GM12878 (cell line): ENCODE measurements at regions not wholly inside any gene's neighbourhood (a gene's known extent, or its start where the extent isn't known, plus 50 kb on each side); places are given as distances from the start of the nearest gene placed in this dataset.

ENCODE experiments used
- ATAC-seq: fragments of 200-7000 bp; cut with Tn5 transposase; 3 replicates; pipeline ENCODE4 v1.9.1; 2020; ENCODE audit warnings: mild to moderate bottlenecking, moderate library complexity
- BruUV-seq: library from RNA; stranded (reverse); fragments of 400-500 nt; replicated peaks from 2 replicates; lab custom pipeline; 2021; lab: Mats Ljungman, UMichigan
- CTCF ChIA-PET: fragments of 300-600 bp; sonication (Branson Sonifier 250); formaldehyde crosslinking; extraction: SDS; loops from one replicate; lab custom pipeline; 2021; ENCODE audit warnings: inconsistent platforms; lab: Yijun Ruan, JAX
- POLR2A ChIA-PET: fragments of 350-600 bp; formaldehyde crosslinking; extraction: SDS; loops from one replicate; lab custom pipeline; 2021; ENCODE audit warnings: inconsistent platforms; lab: Charles Lee
- RAD21 ChIA-PET: fragments of 300-600 bp; sonication (Branson Sonifier 250); formaldehyde crosslinking; loops from one replicate; lab custom pipeline; 2023; ENCODE audit warnings: antibody characterized with exemption; ENCODE audit not compliant: unreplicated experiment; lab: Charles Lee
- SMC1A ChIA-PET: fragments of 300-600 bp; sonication (Branson Sonifier 250); formaldehyde crosslinking; loops from one replicate; lab custom pipeline; 2023; ENCODE audit not compliant: unreplicated experiment, uncharacterized antibody; lab: Charles Lee
- DNase-seq: peaks from one replicate; pipeline ENCODE4 v3.0.0-alpha.2; 2011; ENCODE audit warnings: low read depth, low spot score
- FAIRE-seq: peaks from 3 replicates; lab custom pipeline; 2011; peaks lifted over from hg19 to GRCh38; lab: Jason Lieb, UNC
- H2AFZ ChIP-seq: 2 replicates; pipeline ENCODE4 v1.6.0; 2011; ENCODE audit warnings: low read depth, low read length, control low read depth; ENCODE audit not compliant: control insufficient read depth
- H3K27ac ChIP-seq: 2 replicates; pipeline ENCODE4 v1.5.1; 2011; ENCODE audit warnings: control low read depth; ENCODE audit not compliant: control insufficient read depth, insufficient read depth
- H3K27me3 ChIP-seq, 2 experiments: replicated peaks in 1 of 2; 2 replicates each; pipeline versions ENCODE4 v1.6.0 to v1.6.1; 2011; ENCODE audit warnings: low read length in 1 of 2; ENCODE audit not compliant: control insufficient read depth in 2 of 2, insufficient read depth in 2 of 2
- H3K36me3 ChIP-seq, 2 experiments: 2 replicates each; pipeline ENCODE4 v1.5.1; 2011; ENCODE audit warnings: low read length in 1 of 2; ENCODE audit not compliant: control insufficient read depth in 2 of 2, insufficient read depth in 2 of 2
- H3K4me1 ChIP-seq: 2 replicates; pipeline ENCODE4 v1.6.1; 2011; ENCODE audit warnings: mild to moderate bottlenecking, low read length, moderate library complexity, mixed read lengths; ENCODE audit not compliant: control insufficient read depth, insufficient read depth
- H3K4me2 ChIP-seq: 2 replicates; pipeline ENCODE4 v1.6.0; 2011; ENCODE audit warnings: control low read depth; ENCODE audit not compliant: control insufficient read depth, insufficient read depth
- H3K4me3 ChIP-seq: fragments of 200-600 bp; sonication (generic); 2 replicates; pipeline ENCODE4 v1.5.1; 2016
- H3K79me2 ChIP-seq: 2 replicates; pipeline ENCODE4 v1.6.0; 2011; ENCODE audit warnings: low read length; ENCODE audit not compliant: control insufficient read depth, insufficient read depth
- H3K9ac ChIP-seq: 2 replicates; pipeline ENCODE4 v1.8.0; 2011; ENCODE audit warnings: low read length, control low read depth, mixed read lengths; ENCODE audit not compliant: control insufficient read depth, insufficient read depth
- H3K9me3 ChIP-seq: replicated peaks from 3 replicates; pipeline ENCODE4 v1.5.1; 2011; ENCODE audit warnings: mild to moderate bottlenecking, low read length; ENCODE audit not compliant: control insufficient read depth, insufficient read depth
- H4K20me1 ChIP-seq: 2 replicates; pipeline ENCODE4 v1.6.0; 2011; ENCODE audit not compliant: control insufficient read depth, insufficient read depth
- ATF7 ChIP-seq: fragments of 450-650 bp; IDR thresholded peaks from 2 replicates; pipeline ENCODE4 v1.6.1; 2016; ENCODE audit warnings: low read depth, mild to moderate bottlenecking
- HDGF ChIP-seq: fragments of 450-650 bp; IDR thresholded peaks from 2 replicates; pipeline ENCODE4 v1.6.1; 2016; ENCODE audit warnings: antibody characterized with exemption
- IKZF2 ChIP-seq, 2 experiments: fragments of 450-650 bp; IDR thresholded peaks; 2 replicates each; pipeline ENCODE4 v1.6.1; 2017; ENCODE audit warnings: mild to moderate bottlenecking in 2 of 2, moderate library complexity in 2 of 2
- KDM1A ChIP-seq: fragments of 200-600 bp; sonication (generic); IDR thresholded peaks from 2 replicates; pipeline ENCODE4 v1.6.1; 2016; ENCODE audit warnings: borderline replicate concordance
- KLF5 ChIP-seq: fragments of 450-650 bp; IDR thresholded peaks from 2 replicates; pipeline ENCODE4 v1.6.1; 2014; ENCODE audit warnings: mild to moderate bottlenecking; ENCODE audit not compliant: partially characterized antibody
- NFYB ChIP-seq: IDR thresholded peaks from 2 replicates; pipeline ENCODE4 v1.6.1; 2011; ENCODE audit warnings: low read depth, mild to moderate bottlenecking, low read length, improper control_type of control experiment, moderate library complexity; ENCODE audit not compliant: insufficient read depth
- NR2F1 ChIP-seq: fragments of 450-650 bp; conservative IDR thresholded peaks from 2 replicates; pipeline ENCODE4 v1.6.1; 2017; ENCODE audit warnings: mild to moderate bottlenecking
- POLR2AphosphoS2 ChIP-seq: IDR thresholded peaks from 2 replicates; pipeline ENCODE4 v1.6.1; 2011; ENCODE audit warnings: low read depth, mild to moderate bottlenecking, low read length, improper control_type of control experiment, moderate library complexity
- SMARCA5 ChIP-seq: fragments of 450-650 bp; IDR thresholded peaks from 2 replicates; pipeline ENCODE4 v1.6.1; 2017; ENCODE audit warnings: mild to moderate bottlenecking
- TCF12 ChIP-seq: IDR thresholded peaks from 2 replicates; pipeline ENCODE4 v1.6.1; 2011; ENCODE audit warnings: low read depth, mild to moderate bottlenecking, low read length
- TCF3 ChIP-seq: IDR thresholded peaks from 2 replicates; pipeline ENCODE4 v1.6.1; 2012; ENCODE audit warnings: low read depth, mild to moderate bottlenecking, low read length, borderline replicate concordance; ENCODE audit not compliant: insufficient read depth
- ZNF217 ChIP-seq: fragments of 450-650 bp; IDR thresholded peaks from 2 replicates; pipeline ENCODE4 v1.6.1; 2017; ENCODE audit warnings: antibody characterized with exemption, mild to moderate bottlenecking
- WGBS: methylation state at CpG from one replicate; pipeline ENCODE4 v1.1.6; 2016; ENCODE audit warnings: low lambda C conversion rate; ENCODE audit not compliant: insufficient replicate concordance, insufficient coverage; ENCODE audit errors: missing lambda C conversion rate; 5-methylcytosine and 5-hydroxymethylcytosine counted together
- in situ Hi-C: fragments of 300-500 bp; cut with MboI; formaldehyde crosslinking; loops from 9 replicates; pipeline ENCODE4 v1.14.3; 2018; ENCODE audit warnings: mixed read lengths
- intact Hi-C: fragments of 100-400 bp; cut with micrococcal nuclease; formaldehyde crosslinking; loops from one replicate; pipeline ENCODE4 v1.14.2; 2022; ENCODE audit not compliant: unreplicated experiment

- 26% methylated on average over 5 of the region's 5 CpGs for WGBS
- intact Hi-C loops: loop anchor here (1.0 kb wide), 3 partner anchors 7 to 19 kb away; no protein-coding TSS in a partner anchor
- Histone ChIP-seq H3K36me3 (no peaks in the 10 kb centered on the region), H3K9ac (no peak overlapping the region), H2AFZ (no peak overlapping the region), H3K79me2 (no peaks in the 10 kb centered on the region), H4K20me1 (no peaks in the 10 kb centered on the region), H3K4me2 (no peak overlapping the region), H3K9me3 (peaks cover 15% of the 10 kb centered on the region), H3K4me3 (no peak overlapping the region), H3K4me1 (peaks cover 17% of the 10 kb centered on the region), H3K27ac (peak overlapping the region; percentile 62), H3K27me3 (no peaks in the 10 kb centered on the region)
- in situ Hi-C loops: loop anchor here (25.0 kb wide), 1 partner anchor 358 kb away; no protein-coding TSS in a partner anchor
- no peak for FAIRE-seq
- ChIA-PET CTCF (interaction anchor here (0.6 to 2.7 kb wide), 9 partner anchors 11 to 345 kb away, joined by 3 to 17 read pairs (median 5); no protein-coding TSS in a partner anchor), POLR2A (interaction anchor here (0.6 to 2.5 kb wide), 10 partner anchors 11 to 1510 kb away, joined by 3 to 15 read pairs (median 3); partner anchors contain the start of gene BCL2L11), RAD21 (interaction anchor here (1.0 to 5.3 kb wide), 12 partner anchors 11 to 99 kb away, joined by 3 to 52 read pairs (median 14); partner anchors contain the start of gene BCL2L11), SMC1A (interaction anchor here (0.6 to 6.7 kb wide), 20 partner anchors 8 to 1884 kb away, joined by 3 to 108 read pairs (median 6); partner anchors contain the start of gene BCL2L11)
- TF ChIP-seq ATF7: no peak; the same call in 1 of the 2 replicates
- no peak for TF ChIP-seq KLF5
- TF ChIP-seq TCF12: no peak
- no peak for TF ChIP-seq KDM1A
- TF ChIP-seq IKZF2 (IDR thresholded peaks at IDR 0.05): no peak
- no peak for TF ChIP-seq TCF3
- 0 out of 2 replicates have a peak, but pooled peaks have one; percentile 28 for TF ChIP-seq HDGF
- 0 out of 2 replicates have a peak, but pooled peaks have one; percentile 13 for TF ChIP-seq ZNF217
- TF ChIP-seq POLR2AphosphoS2: no peak
- peak; percentile 26; the same call in 1 of the 2 replicates for TF ChIP-seq NFYB
- TF ChIP-seq SMARCA5: peak; percentile 72; the same call in 1 of the 2 replicates
- TF ChIP-seq NR2F1: no peak
- DNase-seq: no peak
- ATAC-seq: no peak; the same call in 2 of the 3 replicates
- BruUV-seq: no TSS peak
These were observed 99.2 kb downstream of the BCL2L11 start for GRCh38 chr2:111219734-111220505.
